B cell (primary cell): ENCODE measurements at regions not wholly inside any gene's neighbourhood (a gene's known extent, or its start where the extent isn't known, plus 50 kb on each side); places are given as distances from the start of the nearest gene placed in this dataset.

ENCODE experiments used
- ATAC-seq: fragments of 200-7000 bp; cut with Tn5 transposase; one replicate; pipeline ENCODE4 v1.10.0; 2021; ENCODE audit warnings: low read depth, mild to moderate bottlenecking, moderate number of reproducible peaks, moderate library complexity
- CTCF ChIA-PET: fragments of 350-600 bp; sonication (Branson Sonifier 250); formaldehyde crosslinking; loops from one replicate; lab custom pipeline; 2021; ENCODE audit warnings: antibody characterized with exemption, inconsistent platforms; lab: Charles Lee
- POLR2A ChIA-PET: fragments of 350-600 bp; sonication (Branson Sonifier 250); formaldehyde crosslinking; loops from one replicate; lab custom pipeline; 2021; ENCODE audit warnings: antibody characterized with exemption; lab: Charles Lee
- DNase-seq: peaks from one replicate; pipeline ENCODE4 v3.0.0; 2013
- H2AFZ ChIP-seq: 2 replicates; pipeline ENCODE4 v1.6.1; 2012; ENCODE audit warnings: mild to moderate bottlenecking, low read depth, low read length; ENCODE audit not compliant: insufficient read depth, poor library complexity, severe bottlenecking
- H3K27ac ChIP-seq, 2 donors: 1 replicate in 1 of 2; 2 replicates in 1 of 2; pipeline ENCODE4 v1.5.1; 2012 to 2013; ENCODE audit warnings: low read length in 2 of 2, mild to moderate bottlenecking in 2 of 2, moderate library complexity in 1 of 2
- H3K27me3 ChIP-seq, 4 experiments: fragments of 200-600 bp in 1 of 4; sonication (generic) in 1 of 4; replicated peaks in 1 of 4; 1 replicate in 2 of 4; 2 replicates in 2 of 4; pipeline versions ENCODE4 v1.6.1 to v1.7.0; 2013 to 2016; ENCODE audit warnings: low read length in 3 of 4, mild to moderate bottlenecking in 2 of 4, mixed read lengths in 1 of 4, moderate library complexity in 1 of 4; ENCODE audit not compliant: insufficient read depth in 4 of 4, control insufficient read depth in 3 of 4; ENCODE audit errors: control extremely low read depth in 1 of 4
- H3K36me3 ChIP-seq, 2 experiments: replicated peaks in 1 of 2; 1 replicate in 1 of 2; 2 replicates in 1 of 2; pipeline versions ENCODE4 v1.6.1 to v1.7.1; 2013; ENCODE audit warnings: low read length in 1 of 2; ENCODE audit not compliant: insufficient read depth in 2 of 2, control insufficient read depth in 1 of 2; ENCODE audit errors: control extremely low read depth in 1 of 2, extremely low read depth in 1 of 2
- H3K4me1 ChIP-seq, 2 donors: fragments of 200-600 bp in 1 of 2; sonication (generic) in 1 of 2; 1 replicate in 1 of 2; 2 replicates in 1 of 2; pipeline versions ENCODE4 v1.5.1 to v1.6.1; 2013 to 2017; ENCODE audit warnings: low read length in 2 of 2; ENCODE audit not compliant: control insufficient read depth in 2 of 2, insufficient read depth in 2 of 2
- H3K4me2 ChIP-seq: replicated peaks from 2 replicates; pipeline ENCODE3; 2012; ENCODE audit warnings: mild to moderate bottlenecking, low read depth, low read length; ENCODE audit not compliant: poor library complexity, severe bottlenecking
- H3K4me3 ChIP-seq, 5 experiments: fragments of 200-600 bp in 1 of 5; sonication (generic) in 1 of 5; 1 replicate in 3 of 5; 2 replicates in 2 of 5; pipeline versions ENCODE4 v1.5.1 to v1.7.0; 2011 to 2016; ENCODE audit warnings: low read length in 4 of 5, mild to moderate bottlenecking in 4 of 5, low read depth in 2 of 5, control low read depth in 1 of 5, moderate library complexity in 1 of 5; ENCODE audit not compliant: insufficient read depth in 1 of 5; ENCODE audit errors: control extremely low read depth in 1 of 5, extremely low read depth in 1 of 5
- H3K79me2 ChIP-seq: fragments of 200-600 bp; sonication (generic); one replicate; pipeline ENCODE4 v1.6.0; 2016; ENCODE audit warnings: low read length; ENCODE audit not compliant: control insufficient read depth, insufficient read depth
- H3K9ac ChIP-seq: fragments of 200-600 bp; sonication (generic); 2 replicates; pipeline ENCODE4 v1.6.1; 2017; ENCODE audit warnings: mild to moderate bottlenecking, low read length, moderate library complexity
- H3K9me3 ChIP-seq, 3 donors: one replicate each; pipeline versions ENCODE4 v1.6.1 to v1.7.1; 2013; ENCODE audit warnings: low read length in 2 of 3; ENCODE audit not compliant: control insufficient read depth in 2 of 3, insufficient read depth in 1 of 3; ENCODE audit errors: control extremely low read depth in 1 of 3
- H4K20me1 ChIP-seq: 2 replicates; pipeline ENCODE4 v1.6.0; 2012; ENCODE audit warnings: mild to moderate bottlenecking, low read length; ENCODE audit not compliant: insufficient read depth, control insufficient read depth, poor library complexity, severe bottlenecking
- H3K27ac Mint-ChIP-seq: one replicate; pipeline ENCODE4 v1.8.0; 2021; ENCODE audit warnings: mixed read lengths
- H3K27me3 Mint-ChIP-seq: one replicate; pipeline ENCODE4 v1.8.0; 2021; ENCODE audit warnings: mixed read lengths
- H3K4me1 Mint-ChIP-seq: one replicate; pipeline ENCODE4 v1.8.0; 2021; ENCODE audit warnings: mixed read lengths
- H3K4me3 Mint-ChIP-seq: one replicate; pipeline ENCODE4 v1.8.0; 2021; ENCODE audit warnings: mixed read lengths
- H3K9me3 Mint-ChIP-seq: one replicate; pipeline ENCODE4 v1.8.0; 2022; ENCODE audit warnings: mixed read lengths; ENCODE audit not compliant: insufficient read depth
- CTCF ChIP-seq: fragments of 200-600 bp; IDR thresholded peaks from one replicate; pipeline ENCODE4 v1.8.0; 2022; ENCODE audit warnings: antibody characterized with exemption, mild to moderate bottlenecking
- EZH2 ChIP-seq: IDR thresholded peaks from 2 replicates; pipeline ENCODE4 v1.6.1; 2012; ENCODE audit warnings: borderline replicate concordance, low read depth, mild to moderate bottlenecking, moderate library complexity, low read length; ENCODE audit not compliant: insufficient read depth, poor library complexity, severe bottlenecking
- WGBS: methylation state at CpG from one replicate; pipeline ENCODE4 v1.1.5; 2013; ENCODE audit warnings: missing lambda C conversion rate; ENCODE audit not compliant: insufficient coverage; 5-methylcytosine and 5-hydroxymethylcytosine counted together
- intact Hi-C: fragments of 100-400 bp; cut with micrococcal nuclease; formaldehyde crosslinking; loops from one replicate; pipeline ENCODE4 v1.10.0; 2022

DNA sequence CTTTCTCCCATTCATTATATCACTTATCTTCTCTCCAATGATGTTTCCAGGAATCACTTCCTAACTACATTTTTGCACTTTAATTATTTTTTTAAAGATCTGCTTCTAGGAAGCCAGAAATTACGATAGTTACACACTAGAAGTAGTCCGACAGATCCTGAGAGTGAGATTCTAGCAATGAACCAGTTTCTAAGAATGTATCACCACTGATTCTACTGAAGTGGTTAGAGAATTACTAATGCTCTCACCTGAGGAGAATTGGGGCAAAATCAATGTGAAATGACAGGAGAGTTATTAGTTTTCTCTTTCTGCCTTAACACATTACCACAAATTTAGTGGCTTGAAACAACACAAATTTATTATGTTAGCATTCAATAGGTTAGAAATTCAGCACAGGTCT, 241.2 kb downstream of the CASP12 start:
- no peak overlapping the region for H2AFZ ChIP-seq
- H3K9ac ChIP-seq: no peak overlapping the region
- H3K9me3 ChIP-seq: peaks cover 0 to 2% (median 0%) of the 10 kb centered on the region in 3 donors
- peaks cover 8% of the 10 kb centered on the region for H3K27me3 Mint-ChIP-seq
- H3K4me1 Mint-ChIP-seq: no peaks in the 10 kb centered on the region
- H4K20me1 ChIP-seq: no peaks in the 10 kb centered on the region
- H3K4me3 ChIP-seq: no peak overlapping the region
- DNase-seq (no peak), ATAC-seq (no peak)
- H3K4me1 ChIP-seq: no peaks in the 10 kb centered on the region
- H3K27ac Mint-ChIP-seq: no peak overlapping the region
- H3K27ac ChIP-seq: no peak overlapping the region
- intact Hi-C loops: no loop called here
- no peaks in the 10 kb centered on the region for H3K79me2 ChIP-seq
- H3K9me3 Mint-ChIP-seq: no peaks in the 10 kb centered on the region
- no CpG with 5 or more reads among the region's 2 CpGs for WGBS
- TF ChIP-seq EZH2: no peak
- TF ChIP-seq CTCF: no peak
- no peaks in the 10 kb centered on the region for H3K36me3 ChIP-seq
- no peak overlapping the region for H3K4me2 ChIP-seq
- peaks cover 0 to 5% (median 0%) of the 10 kb centered on the region in 4 experiments for H3K27me3 ChIP-seq
- no peak overlapping the region for H3K4me3 Mint-ChIP-seq
- POLR2A ChIA-PET: no interaction called here
- CTCF ChIA-PET: no interaction called here

DNA sequence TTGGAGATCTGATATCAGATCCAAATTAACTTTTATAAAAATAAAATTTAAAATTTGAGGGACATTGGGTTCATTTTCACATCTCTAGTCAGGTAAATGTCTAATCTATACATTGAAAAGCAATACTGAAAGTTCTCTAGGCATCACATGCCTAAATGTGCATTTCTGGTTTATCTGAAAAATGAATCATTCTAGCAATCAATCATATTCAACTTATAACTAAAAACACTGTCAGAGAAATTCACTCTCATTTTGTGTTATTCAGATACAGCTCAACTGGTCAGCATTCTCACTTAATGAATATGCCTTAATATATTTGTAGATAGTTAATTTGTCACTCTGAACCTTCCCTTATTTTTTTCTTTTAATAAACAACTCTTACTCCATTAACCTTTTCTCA, 243.2 kb downstream of the CASP12 start:
- no peak overlapping the region for H3K4me3 Mint-ChIP-seq
- no peak overlapping the region for H3K27ac Mint-ChIP-seq
- TF ChIP-seq CTCF (no peak), EZH2 (no peak)
- no peaks in the 10 kb centered on the region for H3K4me1 ChIP-seq
- no peaks in the 10 kb centered on the region for H4K20me1 ChIP-seq
- H3K27ac ChIP-seq: no peak overlapping the region
- ATAC-seq (no peak), DNase-seq (no peak)
- peaks cover 2 to 5% (median 4%) of the 10 kb centered on the region in 3 donors for H3K9me3 ChIP-seq
- no peak overlapping the region for H3K4me2 ChIP-seq
- peaks cover 2% of the 10 kb centered on the region for H3K4me1 Mint-ChIP-seq
- H2AFZ ChIP-seq: no peak overlapping the region
- CTCF ChIA-PET: no interaction called here
- POLR2A ChIA-PET: no interaction called here
- no peaks in the 10 kb centered on the region for H3K36me3 ChIP-seq
- peaks cover 0 to 5% (median 0%) of the 10 kb centered on the region in 4 experiments for H3K27me3 ChIP-seq
- no peak overlapping the region for H3K4me3 ChIP-seq
- no peaks in the 10 kb centered on the region for H3K79me2 ChIP-seq
- intact Hi-C loops: no loop called here
- H3K9me3 Mint-ChIP-seq: peaks cover 3% of the 10 kb centered on the region
- H3K27me3 Mint-ChIP-seq: peaks cover 8% of the 10 kb centered on the region
- H3K9ac ChIP-seq: no peak overlapping the region
